Lower leg skin (tissue), 4 donors: ENCODE measurements at regions not wholly inside any gene's neighbourhood (a gene's known extent, or its start where the extent isn't known, plus 50 kb on each side); places are given as distances from the start of the nearest gene placed in this dataset.
"Not testable (repeated sequence)": the region's sequence is repeated elsewhere in the genome, so short reads cannot be mapped to it uniquely, and the experiment has no call there.

ENCODE experiments used
- DNase-seq, 2 donors: peaks; one replicate each; pipeline ENCODE4 v3.0.0-alpha.2; 2019; ENCODE audit warnings: low spot score in 2 of 2
- H3K4me3 ChIP-seq: fragments of 200-600 bp; sonication (generic); 2 replicates; pipeline ENCODE4 v1.5.1; 2017; ENCODE audit warnings: mild to moderate bottlenecking, low read depth; ENCODE audit not compliant: poor library complexity, severe bottlenecking
- CTCF ChIP-seq, 3 donors: fragments of 450-650 bp; IDR thresholded peaks; one replicate each; pipeline ENCODE4 v1.5.1; 2016; ENCODE audit warnings: antibody characterized with exemption in 3 of 3, mild to moderate bottlenecking in 3 of 3, moderate library complexity in 2 of 3
- POLR2A ChIP-seq, 2 donors: fragments of 450-650 bp; IDR thresholded peaks; one replicate each; pipeline ENCODE4 v1.6.1; 2016 to 2017; ENCODE audit warnings: antibody characterized with exemption in 2 of 2, mild to moderate bottlenecking in 1 of 2, moderate library complexity in 1 of 2
- whole genome bisulfite sequencing, 2 donors: methylation state at CpG; one replicate each; pipeline ENCODE4 v1.1.5; 2018; 5-methylcytosine and 5-hydroxymethylcytosine counted together
- intact Hi-C: fragments of 100-400 bp; cut with DNase I; formaldehyde crosslinking; loops from one replicate; pipeline ENCODE4 v1.15.0; 2023; ENCODE audit warnings: low total_unique reads

- no peak overlapping the region for H3K4me3 ChIP-seq
- intact Hi-C loops = no loop called here
- 83 to 91% methylated on average over 3 of the region's 3 CpGs for WGBS, 2 donors
These were observed 1761.3 kb upstream of the IGFBP7 start for GRCh38 chr4:58871509-58871908.

GRCh38 chr4:58849026-58849425, 1738.8 kb upstream of the IGFBP7 start:
- intact Hi-C loops = no loop called here
- H3K4me3 ChIP-seq = no peak overlapping the region
- WGBS, 2 donors = 85 to 91% methylated on average over 1 of the region's 1 CpG
- TF ChIP-seq POLR2A (IDR thresholded peaks at IDR 0.05) (no peak), CTCF (IDR thresholded peaks at IDR 0.05) (no peak)
- no peak for DNase-seq

More at GRCh38 chr4:58871509-58871908, 1761.3 kb upstream of the IGFBP7 start:
- no peak for DNase-seq
- TF ChIP-seq CTCF (IDR thresholded peaks at IDR 0.05) (no peak), POLR2A (IDR thresholded peaks at IDR 0.05) (no peak)

DNA sequence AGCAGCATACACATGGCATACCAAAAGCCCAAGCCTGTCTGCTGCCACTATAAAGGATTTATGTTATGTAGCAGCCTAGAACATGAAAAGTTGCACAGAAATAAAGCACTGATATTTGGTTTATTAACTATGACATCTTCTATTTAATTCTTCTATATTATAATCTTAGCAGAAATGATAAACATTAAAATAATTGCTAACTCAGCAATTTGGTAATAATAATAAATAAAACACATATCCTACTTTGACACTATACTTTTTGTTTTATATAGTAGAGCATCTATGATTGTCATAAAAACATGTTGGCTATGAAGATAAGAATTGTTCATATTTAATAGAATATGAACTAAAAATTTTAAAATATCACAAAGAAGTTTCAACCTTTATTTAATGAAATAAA, 1733.3 kb upstream of the IGFBP7 start:
- no peak for TF ChIP-seq POLR2A (IDR thresholded peaks at IDR 0.05)
- TF ChIP-seq CTCF (IDR thresholded peaks at IDR 0.05) = no peak
- DNase-seq = no peak
- intact Hi-C loops = no loop called here
- H3K4me3 ChIP-seq = no peak overlapping the region

DNA sequence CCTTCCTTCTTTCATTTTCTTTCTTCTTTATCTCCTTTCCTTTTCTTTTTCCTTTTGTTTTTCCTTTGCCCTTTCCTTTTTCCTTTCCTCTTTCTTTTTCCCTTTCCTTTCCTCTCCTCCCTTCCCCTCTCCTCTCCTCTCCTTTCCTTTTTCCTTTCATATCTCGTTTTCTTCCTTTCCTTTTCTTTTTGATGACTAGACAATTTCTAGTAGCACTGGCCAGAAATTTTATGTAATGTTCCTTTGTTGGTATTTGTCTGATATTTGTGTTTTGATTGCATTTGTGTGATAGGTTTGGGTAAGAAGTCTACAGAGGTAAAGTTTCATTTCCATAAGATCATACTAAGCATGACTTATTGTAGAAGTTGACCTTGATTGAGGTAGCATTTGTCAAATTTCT, 1722.9 kb upstream of the IGFBP7 start:
- TF ChIP-seq POLR2A (IDR thresholded peaks at IDR 0.05) = no peak
- TF ChIP-seq CTCF (IDR thresholded peaks at IDR 0.05) = no peak
- WGBS, 2 donors = 59 to 71% methylated on average over 1 of the region's 1 CpG
- H3K4me3 ChIP-seq = no peak overlapping the region
- intact Hi-C loops = no loop called here
- no peak for DNase-seq

DNA sequence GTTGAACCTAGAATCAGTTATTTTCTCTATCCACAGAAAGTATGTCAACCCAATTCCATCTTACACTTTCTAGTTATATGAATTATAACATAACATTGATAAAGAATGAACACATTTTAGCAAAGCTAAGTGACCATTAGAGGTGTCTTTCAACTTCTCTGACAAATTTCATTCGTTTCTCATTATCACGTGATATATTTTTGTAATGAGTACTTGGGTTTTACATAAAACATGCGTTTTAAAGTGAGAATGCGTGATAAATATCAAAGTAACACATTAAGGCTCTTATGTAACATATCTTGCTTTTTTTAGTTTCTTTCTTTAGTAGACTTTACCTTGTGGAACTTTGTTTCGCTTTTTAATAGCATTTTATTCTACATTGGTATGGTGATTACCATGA, 1715.1 kb upstream of the IGFBP7 start:
- DNase-seq = no peak
- TF ChIP-seq CTCF (IDR thresholded peaks at IDR 0.05) (no peak), POLR2A (IDR thresholded peaks at IDR 0.05) (no peak)
- intact Hi-C loops = no loop called here
- H3K4me3 ChIP-seq = no peak overlapping the region
- WGBS, 2 donors = 87% methylated on average over 5 of the region's 5 CpGs

GRCh38 chr4:58818560-58818959, 1708.4 kb upstream of the IGFBP7 start:
- H3K4me3 ChIP-seq, intact Hi-C loops, DNase-seq: not testable (repeated sequence)
- WGBS, 2 donors = 85 to 93% methylated on average over 14 of the region's 14 CpGs
